ENCODE measurements at regions not wholly inside any gene's neighbourhood (a gene's known extent, or its start where the extent isn't known, plus 50 kb on each side); places are given as distances from the start of the nearest gene placed in this dataset.
A peak's percentile ranks its signal among the peaks of the same experiment; 100 is the strongest.

GRCh38 chr21:40901691-40902090 is 54.7 kb upstream of the DSCAM start:
- peak; percentile 46 to 73 for DNase-seq

GRCh38 chr21:40902299-40902698 is 55.3 kb upstream of the DSCAM start:
- DNase-seq, result peak; percentile 56 to 90

- DNase-seq, result peak; percentile 22 to 25
Measured at GRCh38 chr21:40902993-40903392, 56.0 kb upstream of the DSCAM start.

- DNase-seq, result no peak
Measured at GRCh38 chr21:40905251-40905650, 58.3 kb upstream of the DSCAM start.

GRCh38 chr21:40912375-40912774 is 65.4 kb upstream of the DSCAM start:
- no peak for DNase-seq

- DNase-seq, result no peak
Measured at GRCh38 chr21:40915114-40915513, 68.2 kb upstream of the DSCAM start.

GRCh38 chr21:40923407-40923806 is 76.4 kb upstream of the DSCAM start:
- peak in 1 of 2 experiments; percentile 29 for DNase-seq

- DNase-seq, result no peak
Measured at GRCh38 chr21:40923901-40924300, 76.9 kb upstream of the DSCAM start.

GRCh38 chr21:40924641-40925040 is 77.7 kb upstream of the DSCAM start:
- no peak for DNase-seq

GRCh38 chr21:40926238-40926637 is 79.3 kb upstream of the DSCAM start:
- DNase-seq, result no peak

- no peak for DNase-seq
Measured at GRCh38 chr21:40929833-40930232, 82.9 kb upstream of the DSCAM start.

- DNase-seq, result no peak
Measured at GRCh38 chr21:40931197-40931596, 84.2 kb upstream of the DSCAM start.

GRCh38 chr21:40936178-40936577 is 89.2 kb upstream of the DSCAM start:
- no peak for DNase-seq

- DNase-seq, result no peak
Measured at GRCh38 chr21:40936771-40937261, 89.9 kb upstream of the DSCAM start.

- DNase-seq, result no peak
Measured at GRCh38 chr21:40938078-40938477, 91.1 kb upstream of the DSCAM start.

GRCh38 chr21:40938611-40939010 is 91.7 kb upstream of the DSCAM start:
- no peak for DNase-seq

GRCh38 chr21:40947713-40948112 is 100.8 kb upstream of the DSCAM start:
- DNase-seq, result no peak

GRCh38 chr21:40950970-40951369 is 104.0 kb upstream of the DSCAM start:
- DNase-seq, result no peak

- DNase-seq, result no peak
Measured at GRCh38 chr21:40952551-40953323, 105.8 kb upstream of the DSCAM start.

GRCh38 chr21:40964691-40965090 is 117.7 kb upstream of the DSCAM start:
- no peak for DNase-seq

GRCh38 chr21:40967771-40968170 is 120.8 kb upstream of the DSCAM start:
- no peak for DNase-seq

- DNase-seq, result no peak
Measured at GRCh38 chr21:40972151-40972550, 125.2 kb upstream of the DSCAM start.

- no peak for DNase-seq
Measured at GRCh38 chr21:40976198-40977109, 129.5 kb upstream of the DSCAM start.

- DNase-seq, result no peak
Measured at GRCh38 chr21:40985370-40985769, 138.4 kb upstream of the DSCAM start.
